IPS DF 6.9 (cell line): ENCODE measurements at regions not wholly inside any gene's neighbourhood (a gene's known extent, or its start where the extent isn't known, plus 50 kb on each side); places are given as distances from the start of the nearest gene placed in this dataset.

Source experiments
- DNase-seq: peaks from one replicate; pipeline ENCODE4 v3.0.0-alpha.2; 2013; ENCODE audit warnings: low read depth, low spot score
- H3K27ac ChIP-seq: one replicate; pipeline ENCODE4 v1.5.1; 2013; ENCODE audit warnings: low read length, control low read depth
- H3K27me3 ChIP-seq: 2 replicates; pipeline ENCODE4 v1.6.1; 2013; ENCODE audit warnings: mild to moderate bottlenecking, low read length; ENCODE audit not compliant: control insufficient read depth, insufficient read depth
- H3K36me3 ChIP-seq: 2 replicates; pipeline ENCODE4 v1.6.1; 2013; ENCODE audit warnings: low read length; ENCODE audit not compliant: control insufficient read depth, insufficient read depth
- H3K4me1 ChIP-seq: 2 replicates; pipeline ENCODE4 v1.6.1; 2013; ENCODE audit warnings: low read length; ENCODE audit not compliant: control insufficient read depth, insufficient read depth
- H3K4me3 ChIP-seq: 2 replicates; pipeline ENCODE4 v1.5.1; 2013; ENCODE audit warnings: mild to moderate bottlenecking, low read length
- H3K9me3 ChIP-seq: 2 replicates; pipeline ENCODE4 v1.6.1; 2013; ENCODE audit warnings: low read length, inconsistent platforms; ENCODE audit not compliant: control insufficient read depth, insufficient read depth
- WGBS: extraction: QIAGEN DNeasy Blood & Tissue Kit; methylation state at CpG from one replicate; pipeline ENCODE4 v1.1.7; 2013; ENCODE audit warnings: mixed read lengths, missing lambda C conversion rate; ENCODE audit not compliant: insufficient read length, insufficient coverage; 5-methylcytosine and 5-hydroxymethylcytosine counted together

DNA sequence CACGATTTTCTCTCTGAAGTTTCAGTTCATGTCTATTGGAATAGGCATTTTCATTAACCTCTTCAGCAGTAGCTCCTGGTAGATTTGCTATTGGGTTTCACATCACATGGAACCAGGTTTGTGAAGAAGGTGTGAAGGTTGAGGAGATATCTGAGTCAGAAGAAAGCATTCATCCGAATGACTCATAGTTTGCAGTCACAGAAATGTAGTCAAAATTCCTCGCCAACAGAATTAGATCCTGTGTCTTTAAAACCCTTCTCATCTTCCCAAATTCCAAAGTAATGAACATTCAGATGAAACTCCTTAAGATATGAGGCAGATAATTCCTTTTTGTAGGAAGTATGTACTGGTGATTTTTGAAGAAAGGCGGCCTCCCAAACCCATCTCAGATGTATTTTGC, 125.0 kb upstream of the LARGE1 start:
- WGBS = no CpG with 5 or more reads among the region's 4 CpGs
- H3K4me1 ChIP-seq = no peaks in the 10 kb centered on the region
- H3K4me3 ChIP-seq = no peak overlapping the region
- H3K36me3 ChIP-seq = no peaks in the 10 kb centered on the region
- no peaks in the 10 kb centered on the region for H3K9me3 ChIP-seq
- no peaks in the 10 kb centered on the region for H3K27me3 ChIP-seq
- no peak overlapping the region for H3K27ac ChIP-seq
- DNase-seq = no peak

DNA sequence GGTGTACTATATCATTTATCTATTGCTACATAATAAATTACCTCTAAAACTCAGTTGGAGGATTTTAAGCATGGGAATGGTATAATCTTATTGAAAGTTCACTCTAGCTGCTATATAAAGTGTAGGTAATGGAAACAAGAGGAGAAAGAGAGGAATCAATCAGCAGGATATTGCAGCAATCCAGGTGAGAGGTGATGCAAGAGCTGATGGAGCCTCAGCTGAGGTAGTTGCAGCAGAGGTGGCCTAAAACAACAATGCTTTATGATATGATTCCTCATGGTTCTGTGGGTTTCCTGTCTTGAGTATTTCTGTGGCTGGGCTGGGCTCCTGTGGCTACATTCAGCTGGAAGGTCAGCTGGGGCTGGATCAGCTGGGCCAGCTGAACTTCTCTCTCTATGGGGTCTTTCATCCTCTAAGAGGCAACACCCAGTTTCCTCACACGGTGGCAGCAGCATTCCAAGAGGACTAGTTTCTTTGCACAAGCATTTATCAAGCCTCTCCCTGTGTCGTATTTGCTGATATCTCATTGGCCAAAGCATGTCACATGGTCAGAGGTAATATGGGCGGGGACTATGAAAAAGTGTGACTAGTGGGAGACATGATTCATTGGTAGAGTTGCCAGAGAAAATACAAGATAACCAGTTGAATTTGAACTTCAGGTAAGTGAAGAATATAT, 135.4 kb upstream of the LARGE1 start:
- no peak overlapping the region for H3K27ac ChIP-seq
- no peak overlapping the region for H3K4me3 ChIP-seq
- no CpG with 5 or more reads among the region's 3 CpGs for WGBS
- H3K4me1 ChIP-seq = no peaks in the 10 kb centered on the region
- no peaks in the 10 kb centered on the region for H3K27me3 ChIP-seq
- H3K36me3 ChIP-seq = no peaks in the 10 kb centered on the region
- peak; percentile 33 for DNase-seq
- H3K9me3 ChIP-seq = no peaks in the 10 kb centered on the region; the same call in 1 of the 2 replicates

DNA sequence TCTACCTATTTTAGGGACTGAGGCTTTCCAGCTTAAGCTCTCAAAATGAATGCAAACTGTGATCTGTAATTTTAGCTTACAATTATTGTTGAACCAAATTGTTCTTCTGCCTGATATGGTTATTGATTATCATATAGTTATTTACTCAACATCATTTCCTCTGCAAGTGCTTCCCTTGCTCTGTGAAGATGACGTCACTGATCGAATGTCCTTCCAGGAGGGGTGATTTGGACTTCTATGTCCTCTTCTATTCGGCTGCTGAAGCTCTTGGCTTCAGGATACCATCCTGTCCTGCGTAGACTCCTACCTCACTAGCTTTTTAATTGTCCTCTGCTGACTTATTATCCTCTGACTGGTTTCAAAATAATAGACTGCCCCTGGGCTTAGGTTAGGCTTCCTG, 137.4 kb upstream of the LARGE1 start:
- DNase-seq = no peak
- no CpG with 5 or more reads among the region's 4 CpGs for WGBS
- H3K4me1 ChIP-seq = no peaks in the 10 kb centered on the region

DNA sequence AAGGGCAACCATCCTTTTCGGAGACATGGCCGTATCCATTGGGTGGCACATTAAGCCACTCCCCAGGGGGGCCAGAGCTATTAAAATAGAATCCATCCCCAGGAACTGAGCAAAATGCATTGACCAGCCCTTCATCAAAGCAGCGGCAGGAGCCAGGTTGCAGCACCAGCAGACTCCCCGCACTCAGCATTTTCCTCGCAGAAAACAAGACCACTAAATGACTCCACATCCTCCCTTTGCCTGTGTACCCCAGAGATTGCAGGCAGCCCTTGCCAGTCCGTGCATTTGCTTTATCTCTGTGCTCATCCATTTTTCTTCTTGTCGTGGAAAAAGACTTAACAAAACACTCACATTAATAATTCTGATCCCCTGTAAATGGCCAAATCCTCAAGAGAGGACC, 144.4 kb upstream of the LARGE1 start:
- no CpG with 5 or more reads among the region's 7 CpGs for WGBS
- H3K36me3 ChIP-seq = no peaks in the 10 kb centered on the region
- H3K27ac ChIP-seq = no peak overlapping the region

More for the DNA sequence above, 137.4 kb upstream of the LARGE1 start:
- Histone ChIP-seq H3K4me3 (no peak overlapping the region), H3K27ac (no peak overlapping the region), H3K9me3 (no peaks in the 10 kb centered on the region; the same call in 1 of the 2 replicates), H3K27me3 (no peaks in the 10 kb centered on the region), H3K36me3 (no peaks in the 10 kb centered on the region)

DNA sequence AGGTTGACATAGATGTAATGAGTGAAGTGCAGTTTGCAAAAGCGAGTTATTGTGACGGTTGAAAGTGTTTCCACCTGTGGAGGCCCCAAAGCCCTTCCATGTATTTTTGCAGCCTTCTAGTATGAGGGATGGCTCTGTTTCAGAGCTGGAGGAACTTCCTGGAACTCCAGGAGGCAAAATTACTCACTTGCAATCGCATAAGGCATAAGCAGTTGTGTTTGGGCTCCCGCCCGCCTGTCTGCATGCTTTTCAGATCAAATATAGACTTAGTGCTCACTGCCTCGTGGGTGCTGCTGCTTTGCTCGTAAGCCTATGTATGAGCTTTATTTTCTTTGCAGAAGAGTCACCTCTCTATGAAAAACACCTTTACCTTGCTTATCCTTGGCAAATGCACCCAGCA, 146.8 kb upstream of the LARGE1 start:
- WGBS = 100% methylated on average over 1 of the region's 7 CpGs
- no peak for DNase-seq
- Histone ChIP-seq H3K27me3 (no peaks in the 10 kb centered on the region), H3K36me3 (no peaks in the 10 kb centered on the region), H3K4me3 (no peak overlapping the region), H3K9me3 (no peaks in the 10 kb centered on the region), H3K27ac (no peak overlapping the region), H3K4me1 (no peaks in the 10 kb centered on the region)

More for the DNA sequence above, 144.4 kb upstream of the LARGE1 start:
- H3K27me3 ChIP-seq = no peaks in the 10 kb centered on the region
- no peak overlapping the region for H3K4me3 ChIP-seq
- H3K4me1 ChIP-seq = no peaks in the 10 kb centered on the region
- no peaks in the 10 kb centered on the region for H3K9me3 ChIP-seq
- DNase-seq = no peak

DNA sequence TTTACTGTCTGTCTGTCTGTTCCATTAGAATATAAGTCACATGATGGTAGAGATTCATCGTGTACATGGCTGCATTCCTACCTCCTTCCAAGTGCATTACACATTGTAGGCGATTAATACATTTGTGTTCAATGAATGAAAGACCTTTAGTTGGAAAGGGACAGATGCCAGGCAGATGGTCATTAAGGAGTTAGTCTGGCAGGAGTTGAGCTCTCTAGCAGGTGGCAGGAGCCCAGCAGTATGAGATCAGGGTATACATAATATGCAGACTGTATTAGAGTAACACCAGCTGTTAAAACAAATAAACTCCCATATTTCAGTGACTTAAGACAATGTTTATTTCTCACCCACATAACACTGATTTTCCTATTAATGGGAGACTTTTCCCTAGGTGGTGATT, 147.7 kb upstream of the LARGE1 start:
- no peaks in the 10 kb centered on the region for H3K4me1 ChIP-seq
- H3K27ac ChIP-seq = no peak overlapping the region
- no peaks in the 10 kb centered on the region for H3K27me3 ChIP-seq
- no peak overlapping the region for H3K4me3 ChIP-seq
- no CpG with 5 or more reads among the region's 2 CpGs for WGBS
- no peak for DNase-seq
- H3K9me3 ChIP-seq = no peaks in the 10 kb centered on the region
- no peaks in the 10 kb centered on the region for H3K36me3 ChIP-seq

DNA sequence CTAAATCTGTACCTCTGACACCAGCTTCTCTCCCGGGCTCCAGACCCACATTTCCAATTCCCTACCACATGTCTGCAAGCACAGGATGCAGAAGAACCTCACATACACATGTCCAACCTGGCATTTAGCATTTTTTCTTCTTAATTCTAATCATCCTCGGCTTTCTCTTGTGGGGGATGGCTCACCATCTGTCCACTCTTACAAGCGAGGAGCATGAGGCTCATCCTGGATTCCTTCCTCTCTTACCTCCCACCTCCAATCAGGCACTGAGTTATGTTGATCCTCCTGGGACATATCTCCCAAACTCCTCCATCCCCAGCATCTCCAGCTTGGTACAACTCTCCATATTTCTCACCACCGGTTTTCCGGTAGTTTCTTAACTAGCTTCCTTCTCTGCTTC, 149.8 kb upstream of the LARGE1 start:
- Histone ChIP-seq H3K9me3 (no peaks in the 10 kb centered on the region), H3K4me1 (no peaks in the 10 kb centered on the region), H3K27me3 (no peaks in the 10 kb centered on the region), H3K36me3 (no peaks in the 10 kb centered on the region), H3K4me3 (no peak overlapping the region), H3K27ac (no peak overlapping the region)
- WGBS = no CpG with 5 or more reads among the region's 5 CpGs
- DNase-seq = no peak

DNA sequence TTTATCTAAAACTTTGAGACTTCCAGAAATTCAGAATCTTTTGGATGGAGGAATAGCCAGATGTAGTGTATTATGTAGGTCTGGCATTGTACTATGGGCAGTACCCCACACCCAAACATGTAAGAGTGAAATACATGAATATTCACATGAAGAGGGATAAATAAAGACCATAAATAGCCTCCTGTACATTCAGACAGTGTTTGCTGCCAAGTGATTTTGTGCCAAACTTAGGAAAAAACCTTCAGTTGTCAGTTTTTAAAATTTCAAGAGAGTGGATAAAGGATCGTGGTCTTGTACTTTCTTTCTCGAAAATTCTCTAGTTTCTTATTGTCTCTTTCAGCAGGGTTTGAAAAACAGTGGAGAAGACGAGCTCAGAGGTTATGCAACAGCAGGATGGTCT, 150.3 kb upstream of the LARGE1 start:
- DNase-seq = no peak
- no peaks in the 10 kb centered on the region for H3K4me1 ChIP-seq
- no peaks in the 10 kb centered on the region for H3K9me3 ChIP-seq
- H3K27me3 ChIP-seq = no peaks in the 10 kb centered on the region
- no peak overlapping the region for H3K27ac ChIP-seq
- H3K4me3 ChIP-seq = no peak overlapping the region
- H3K36me3 ChIP-seq = no peaks in the 10 kb centered on the region
- WGBS = no CpG with 5 or more reads among the region's 3 CpGs

DNA sequence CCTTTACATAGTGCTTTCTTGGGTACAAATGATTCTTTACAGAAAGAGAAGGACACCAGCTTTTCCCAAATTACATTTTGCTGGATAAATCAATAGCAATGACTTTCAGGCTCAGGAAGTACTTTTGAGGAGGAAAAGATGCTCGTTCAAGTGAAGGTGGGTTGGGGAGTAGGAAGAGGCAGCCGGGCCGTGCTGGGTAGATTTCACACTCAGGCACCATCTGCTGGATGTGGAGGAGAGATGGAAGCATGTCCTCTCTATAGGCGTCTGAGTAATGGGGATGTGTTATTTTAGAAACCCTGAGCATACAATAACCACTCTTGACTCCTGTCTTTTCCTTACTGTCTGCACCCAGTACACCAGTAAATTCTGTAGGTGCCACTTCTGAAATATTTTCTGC, 152.3 kb upstream of the LARGE1 start:
- H3K27me3 ChIP-seq = no peaks in the 10 kb centered on the region
- WGBS = no CpG with 5 or more reads among the region's 4 CpGs

DNA sequence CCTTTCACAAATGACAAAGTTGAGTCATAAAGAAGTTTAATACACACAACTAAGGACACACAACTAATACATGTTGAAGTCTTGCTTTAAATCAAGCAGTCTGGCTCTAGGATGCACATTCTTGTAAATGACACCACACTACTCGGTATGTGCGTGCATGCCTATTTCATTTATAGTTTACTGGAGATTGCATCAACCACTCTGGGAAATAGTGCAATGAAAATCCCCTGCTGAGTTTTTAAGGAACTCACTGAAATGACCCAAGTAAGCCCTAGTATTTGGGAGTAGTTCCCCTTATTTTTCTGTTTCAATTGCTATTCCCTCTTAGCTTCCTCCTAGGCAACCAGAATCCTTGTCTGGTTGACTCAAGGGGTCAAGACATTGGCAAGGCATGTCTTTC, 160.2 kb upstream of the LARGE1 start:
- no CpG with 5 or more reads among the region's 2 CpGs for WGBS

More for the DNA sequence above, 152.3 kb upstream of the LARGE1 start:
- DNase-seq = no peak
- Histone ChIP-seq H3K27ac (no peak overlapping the region), H3K4me1 (no peaks in the 10 kb centered on the region), H3K36me3 (no peaks in the 10 kb centered on the region), H3K9me3 (no peaks in the 10 kb centered on the region), H3K4me3 (no peak overlapping the region)

DNA sequence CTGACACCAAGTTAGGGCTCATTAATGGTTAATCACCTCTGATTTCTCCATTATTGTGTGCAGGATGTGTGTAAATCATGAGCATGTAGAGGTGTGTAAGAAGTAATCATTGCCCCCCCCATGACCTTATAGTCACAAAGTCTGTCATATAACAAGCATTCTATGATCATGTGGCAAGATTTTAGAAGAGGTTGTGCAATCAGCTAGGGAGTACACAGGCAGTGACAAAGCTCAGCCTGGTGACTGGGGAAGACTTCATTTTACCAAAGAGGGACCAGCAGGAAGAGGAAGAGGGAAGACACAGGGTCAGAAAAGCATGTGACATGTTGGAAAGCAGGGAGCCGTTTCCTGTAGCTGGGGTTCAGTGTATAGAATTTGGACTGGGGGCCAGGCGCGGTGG, 176.5 kb upstream of the LARGE1 start:
- no peak for DNase-seq
- H3K9me3 ChIP-seq = no peaks in the 10 kb centered on the region
- H3K27me3 ChIP-seq = no peaks in the 10 kb centered on the region
- no peaks in the 10 kb centered on the region for H3K36me3 ChIP-seq
- no peaks in the 10 kb centered on the region for H3K4me1 ChIP-seq
- WGBS = no CpG with 5 or more reads among the region's 3 CpGs
- H3K27ac ChIP-seq = no peak overlapping the region
- no peak overlapping the region for H3K4me3 ChIP-seq

More for the DNA sequence above, 160.2 kb upstream of the LARGE1 start:
- H3K27ac ChIP-seq = no peak overlapping the region
- no peaks in the 10 kb centered on the region for H3K4me1 ChIP-seq
- no peaks in the 10 kb centered on the region for H3K27me3 ChIP-seq
- no peak overlapping the region for H3K4me3 ChIP-seq
- H3K36me3 ChIP-seq = no peaks in the 10 kb centered on the region
- no peak for DNase-seq
- no peaks in the 10 kb centered on the region for H3K9me3 ChIP-seq
